Testis (tissue), 2 donors: ENCODE measurements at regions not wholly inside any gene's neighbourhood (a gene's known extent, or its start where the extent isn't known, plus 50 kb on each side); places are given as distances from the start of the nearest gene placed in this dataset.

ENCODE experiments used
- DNase-seq: peaks from one replicate; pipeline ENCODE4 v3.0.0-alpha.2; 2019
- H3K27ac ChIP-seq, 2 donors: fragments of 200-600 bp; sonication (generic); one replicate each; pipeline ENCODE4 v1.5.1; 2019
- H3K27me3 ChIP-seq: fragments of 200-600 bp; sonication (generic); one replicate; pipeline ENCODE4 v1.5.1; 2019
- H3K36me3 ChIP-seq: fragments of 200-600 bp; sonication (generic); one replicate; pipeline ENCODE4 v1.5.1; 2017; ENCODE audit warnings: low read depth; ENCODE audit errors: missing control alignments
- H3K4me1 ChIP-seq: fragments of 200-600 bp; sonication (generic); one replicate; pipeline ENCODE4 v1.5.1; 2019
- H3K4me3 ChIP-seq, 2 donors: fragments of 200-600 bp; sonication (generic); one replicate each; pipeline ENCODE4 v1.5.1; 2017 to 2019
- H3K9me3 ChIP-seq: fragments of 200-600 bp; sonication (generic); one replicate; pipeline ENCODE4 v1.5.1; 2017
- CTCF ChIP-seq, 3 experiments: fragments of 450-650 bp in 2 of 3; fragments of 200-600 bp in 1 of 3; sonication (generic) in 1 of 3; IDR thresholded peaks; one replicate each; pipeline ENCODE4 v1.5.1; 2016 to 2019; ENCODE audit warnings: antibody characterized with exemption in 3 of 3, mild to moderate bottlenecking in 2 of 3, moderate library complexity in 1 of 3
- POLR2A ChIP-seq: fragments of 450-650 bp; IDR thresholded peaks from one replicate; pipeline ENCODE4 v1.6.1; 2017; ENCODE audit warnings: antibody characterized with exemption, mild to moderate bottlenecking, moderate library complexity
- WGBS, 2 donors: methylation state at CpG; one replicate each; pipeline ENCODE4 v1.1.5; 2018; 5-methylcytosine and 5-hydroxymethylcytosine counted together
- intact Hi-C: fragments of 100-400 bp; cut with DNase I; formaldehyde crosslinking; loops from one replicate; pipeline ENCODE4 v1.15.1; 2023; ENCODE audit warnings: low total_unique reads

- intact Hi-C loops: loop anchor here (10.0 kb wide), 1 partner anchor 96 kb away; no protein-coding TSS in a partner anchor
- no peaks in the 10 kb centered on the region for H3K27me3 ChIP-seq
- H3K9me3 ChIP-seq: no peaks in the 10 kb centered on the region
- no peak for TF ChIP-seq POLR2A
- TF ChIP-seq CTCF (IDR thresholded peaks at IDR 0.05): no peak
- no peak for DNase-seq
- no peak overlapping the region for H3K4me3 ChIP-seq
- WGBS, 2 donors: 75 to 91% methylated on average over 1 of the region's 1 CpG
- H3K27ac ChIP-seq: no peak overlapping the region
- no peaks in the 10 kb centered on the region for H3K36me3 ChIP-seq
- peaks cover 34% of the 10 kb centered on the region for H3K4me1 ChIP-seq
Measured at GRCh38 chr2:64860936-64861335, 128.3 kb upstream of the SLC1A4 start.

DNA sequence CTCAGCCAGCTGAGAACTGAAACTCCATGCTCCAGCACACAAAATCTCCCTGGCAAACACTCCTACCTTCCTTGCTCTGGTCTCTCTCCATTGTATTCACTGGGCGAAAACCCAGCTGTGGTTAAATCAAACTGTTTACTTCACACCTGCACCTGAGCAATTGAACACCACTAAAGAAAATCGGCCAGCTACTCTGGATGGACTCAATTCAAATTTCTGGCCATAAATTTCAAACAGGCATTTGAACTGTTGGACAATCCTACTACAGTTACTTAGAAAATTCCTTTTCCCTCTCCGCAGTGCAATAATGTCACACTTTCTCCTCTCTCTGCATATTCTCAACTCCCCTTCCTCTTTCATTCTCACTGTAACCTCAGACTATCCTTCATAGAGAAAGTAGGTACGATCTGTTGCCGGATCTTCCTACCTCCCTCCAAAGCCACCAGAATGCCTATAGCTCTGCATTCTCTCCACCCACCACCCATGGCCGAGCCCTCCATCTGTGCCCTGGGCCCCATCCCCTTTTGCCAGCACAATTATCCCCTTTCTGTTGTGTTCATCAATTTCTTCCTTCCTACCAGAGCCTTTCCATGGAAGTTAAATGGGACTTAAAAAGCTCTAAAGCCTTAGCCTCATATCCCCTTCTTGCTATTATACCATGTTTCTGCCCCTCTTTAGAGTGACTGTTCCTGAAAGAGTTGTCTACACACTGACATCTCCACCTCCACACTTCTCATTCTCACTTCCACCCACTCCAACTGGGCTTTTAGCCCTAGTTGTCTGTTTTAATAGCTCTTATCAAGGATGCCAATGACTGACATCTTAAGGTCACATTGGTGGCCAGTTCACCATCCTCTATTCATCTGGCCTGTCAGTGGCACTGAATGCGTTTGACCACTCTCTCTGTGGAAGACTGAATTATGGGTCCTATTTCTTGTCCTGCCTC lies 127.5 kb upstream of the SLC1A4 start:
- 86 to 93% methylated on average over 7 of the region's 7 CpGs for WGBS, 2 donors
- no peak for DNase-seq
- no peak overlapping the region for H3K27ac ChIP-seq

DNA sequence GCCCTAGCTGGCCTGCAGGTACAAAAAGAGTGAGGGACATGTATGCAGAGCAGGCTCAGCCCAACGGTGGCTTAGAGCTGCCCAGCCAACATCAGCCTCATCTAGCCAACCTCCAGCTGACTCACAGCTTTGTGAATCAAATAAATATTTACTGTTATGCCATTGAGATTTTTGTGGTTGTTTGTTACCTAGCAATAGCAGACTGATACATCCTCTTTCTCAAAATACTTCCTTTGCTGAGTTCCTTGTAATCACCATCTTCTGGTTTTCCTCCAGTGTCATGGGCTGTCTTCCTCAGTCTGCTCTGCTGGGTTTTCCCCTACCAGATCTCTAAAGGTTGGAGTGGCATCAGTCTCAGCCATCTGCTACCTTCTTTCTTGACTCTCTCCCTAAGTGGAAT lies 126.6 kb upstream of the SLC1A4 start:
- Histone ChIP-seq H3K9me3 (no peaks in the 10 kb centered on the region), H3K4me3 (no peak overlapping the region), H3K36me3 (no peaks in the 10 kb centered on the region), H3K4me1 (peaks cover 33% of the 10 kb centered on the region), H3K27ac (no peak overlapping the region), H3K27me3 (no peaks in the 10 kb centered on the region)
- TF ChIP-seq CTCF (IDR thresholded peaks at IDR 0.05) (no peak), POLR2A (no peak)
- 83 to 88% methylated on average over 1 of the region's 1 CpG for WGBS, 2 donors
- intact Hi-C loops: loop anchor here (10.0 kb wide), 1 partner anchor 98 kb away; no protein-coding TSS in a partner anchor
- no peak for DNase-seq

More for the DNA sequence above, 127.5 kb upstream of the SLC1A4 start:
- Histone ChIP-seq H3K27me3 (no peaks in the 10 kb centered on the region), H3K9me3 (no peaks in the 10 kb centered on the region), H3K4me1 (peaks cover 41% of the 10 kb centered on the region), H3K4me3 (no peak overlapping the region), H3K36me3 (no peaks in the 10 kb centered on the region)
- intact Hi-C loops: loop anchor here (10.0 kb wide), 1 partner anchor 97 kb away; no protein-coding TSS in a partner anchor
- TF ChIP-seq POLR2A (no peak), CTCF (IDR thresholded peaks at IDR 0.05) (no peak)

GRCh38 chr2:64863097-64863820 lies 125.9 kb upstream of the SLC1A4 start:
- no peak for TF ChIP-seq CTCF (IDR thresholded peaks at IDR 0.05)
- Histone ChIP-seq H3K9me3 (no peaks in the 10 kb centered on the region), H3K4me3 (no peak overlapping the region), H3K36me3 (no peaks in the 10 kb centered on the region), H3K4me1 (peaks cover 26% of the 10 kb centered on the region), H3K27ac (no peak overlapping the region), H3K27me3 (no peaks in the 10 kb centered on the region)
- DNase-seq: no peak
- intact Hi-C loops: loop anchor here (10.0 kb wide), 1 partner anchor 98 kb away; no protein-coding TSS in a partner anchor
- WGBS, 2 donors: 85 to 86% methylated on average over 4 of the region's 4 CpGs
